NCI-H446 (cell line): ENCODE measurements at regions not wholly inside any gene's neighbourhood (a gene's known extent, or its start where the extent isn't known, plus 50 kb on each side); places are given as distances from the start of the nearest gene placed in this dataset.

Experiments used
- DNase-seq, 2 experiments: peaks; one replicate each; lab custom pipeline; 2025; lab: John Stamatoyannopoulos, UW

- DNase-seq = no peak
These were observed 96.3 kb upstream of the PDC start for GRCh38 chr1:186557147-186557777.

GRCh38 chr1:186550832-186551231, 89.9 kb upstream of the PDC start:
- no peak for DNase-seq

GRCh38 chr1:186541003-186541402, 80.1 kb upstream of the PDC start:
- DNase-seq = no peak

GRCh38 chr1:186540521-186540920, 79.6 kb upstream of the PDC start:
- DNase-seq = no peak

GRCh38 chr1:186536273-186536890, 75.5 kb upstream of the PDC start:
- DNase-seq = no peak

- DNase-seq = peak in 1 of 2 experiments; percentile 50
These were observed 74.6 kb upstream of the PDC start for GRCh38 chr1:186535388-186536133.

- DNase-seq = no peak
These were observed 73.5 kb upstream of the PDC start for GRCh38 chr1:186534401-186534800.

- no peak for DNase-seq
These were observed 71.6 kb upstream of the PDC start for GRCh38 chr1:186532466-186532865.

GRCh38 chr1:186531561-186532165, 70.7 kb upstream of the PDC start:
- no peak for DNase-seq

GRCh38 chr1:186530109-186530508, 69.2 kb upstream of the PDC start:
- no peak for DNase-seq

- DNase-seq = no peak
These were observed 59.1 kb upstream of the PDC start for GRCh38 chr1:186519982-186520381.

GRCh38 chr1:186518822-186519381, 58.0 kb upstream of the PDC start:
- no peak for DNase-seq

GRCh38 chr1:186518395-186518794, 57.5 kb upstream of the PDC start:
- no peak for DNase-seq

- DNase-seq = no peak
These were observed 53.5 kb upstream of the PDC start for GRCh38 chr1:186514367-186514766.

- no peak for DNase-seq
These were observed 52.6 kb upstream of the PDC start for GRCh38 chr1:186513526-186513925.

GRCh38 chr1:186512698-186513457, 52.0 kb upstream of the PDC start:
- no peak for DNase-seq

GRCh38 chr1:186511761-186512637, 51.1 kb upstream of the PDC start:
- no peak for DNase-seq
